HG03575 (cell line): ENCODE measurements at regions not wholly inside any gene's neighbourhood (a gene's known extent, or its start where the extent isn't known, plus 50 kb on each side); places are given as distances from the start of the nearest gene placed in this dataset.
"Not testable (repeated sequence)": the region's sequence is repeated elsewhere in the genome, so short reads cannot be mapped to it uniquely, and the experiment has no call there.

Experiments
- ATAC-seq: cut with Tn5 transposase; IDR thresholded peaks from one replicate; pipeline ENCODE4 v1.9.1; 2021; ENCODE audit not compliant: unreplicated experiment, insufficient number of reproducible peaks, low FRiP score; ENCODE audit errors: extremely low read depth

GRCh38 chr13:69018173-69018572 is 1089.5 kb upstream of the ATXN8OS start:
- not testable (repeated sequence) for ATAC-seq

- no peak for ATAC-seq
Measured at GRCh38 chr13:69010789-69011188, 1096.8 kb upstream of the ATXN8OS start.

- no peak for ATAC-seq
Measured at GRCh38 chr13:69008499-69008898, 1099.1 kb upstream of the ATXN8OS start.

- ATAC-seq, result no peak
Measured at GRCh38 chr13:68998056-68998455, 1109.6 kb upstream of the ATXN8OS start.

- ATAC-seq, result no peak
Measured at GRCh38 chr13:68996668-68997025, 1111.0 kb upstream of the ATXN8OS start.

- no peak for ATAC-seq
Measured at GRCh38 chr13:68995972-68996667, 1111.5 kb upstream of the ATXN8OS start.

GRCh38 chr13:68993154-68993553 is 1114.5 kb upstream of the ATXN8OS start:
- no peak for ATAC-seq

GRCh38 chr13:68988176-68988575 is 1119.5 kb upstream of the ATXN8OS start:
- no peak for ATAC-seq

GRCh38 chr13:68987585-68987984 is 1120.0 kb upstream of the ATXN8OS start:
- ATAC-seq, result no peak

GRCh38 chr13:68984688-68985319 is 1122.8 kb upstream of the ATXN8OS start:
- no peak for ATAC-seq

- ATAC-seq, result no peak
Measured at GRCh38 chr13:68982961-68983619, 1124.5 kb upstream of the ATXN8OS start.

- no peak for ATAC-seq
Measured at GRCh38 chr13:68976287-68976686, 1131.3 kb upstream of the ATXN8OS start.

- ATAC-seq, result no peak
Measured at GRCh38 chr13:68970532-68970931, 1137.1 kb upstream of the ATXN8OS start.

- ATAC-seq, result no peak
Measured at GRCh38 chr13:68948586-68948985, 1159.0 kb upstream of the ATXN8OS start.

GRCh38 chr13:68944272-68944671 is 1163.4 kb upstream of the ATXN8OS start:
- ATAC-seq, result no peak

- ATAC-seq, result no peak
Measured at GRCh38 chr13:68940049-68940448, 1167.6 kb upstream of the ATXN8OS start.

GRCh38 chr13:68938639-68939038 is 1169.0 kb upstream of the ATXN8OS start:
- ATAC-seq, result no peak

GRCh38 chr13:68929075-68929745 is 1178.4 kb upstream of the ATXN8OS start:
- ATAC-seq, result no peak

GRCh38 chr13:68927387-68928026 is 1180.1 kb upstream of the ATXN8OS start:
- no peak for ATAC-seq
